AG04450 (cell line): ENCODE measurements at regions not wholly inside any gene's neighbourhood (a gene's known extent, or its start where the extent isn't known, plus 50 kb on each side); places are given as distances from the start of the nearest gene placed in this dataset.

Experiments
- CTCF ChIA-PET: fragments of 300-600, 350-600 bp; formaldehyde crosslinking; extraction: SDS; loops from one replicate; lab custom pipeline; 2022; ENCODE audit warnings: antibody characterized with exemption, inconsistent platforms; lab: Charles Lee
- POLR2A ChIA-PET: fragments of 350-600 bp; formaldehyde crosslinking; extraction: SDS; loops from one replicate; lab custom pipeline; 2021; ENCODE audit warnings: antibody characterized with exemption, inconsistent platforms; lab: Yijun Ruan, JAX
- DNase-seq: peaks from one replicate; pipeline ENCODE4 v3.0.0-alpha.2; 2011; ENCODE audit warnings: low read depth, low spot score
- H3K27ac ChIP-seq: one replicate; pipeline ENCODE4 v1.5.1; 2012; ENCODE audit warnings: low read depth, low read length, control low read depth
- H3K27me3 ChIP-seq: one replicate; pipeline ENCODE4 v1.6.0; 2012; ENCODE audit warnings: low read length; ENCODE audit not compliant: control insufficient read depth, insufficient read depth
- H3K4me3 ChIP-seq: 2 replicates; pipeline ENCODE4 v1.5.1; 2011; ENCODE audit warnings: mild to moderate bottlenecking, low read depth, low read length, control low read depth
- H3K9me3 ChIP-seq: 2 replicates; pipeline ENCODE4 v1.5.1; 2012; ENCODE audit warnings: low read length; ENCODE audit not compliant: control insufficient read depth, insufficient read depth
- CTCF ChIP-seq: IDR thresholded peaks from 2 replicates; pipeline ENCODE4 v1.5.1; 2011; ENCODE audit warnings: low read depth, low read length, control low read depth, inconsistent platforms

GRCh38 chr3:26460985-26461384 is 161.6 kb upstream of the LRRC3B start:
- ChIA-PET POLR2A (no interaction called here), CTCF (no interaction called here)
- no peak overlapping the region for H3K27ac ChIP-seq
- TF ChIP-seq CTCF: no peak
- H3K9me3 ChIP-seq: peaks cover 7% of the 10 kb centered on the region; the same call in 1 of the 2 replicates
- H3K27me3 ChIP-seq: no peaks in the 10 kb centered on the region
- DNase-seq: no peak
- H3K4me3 ChIP-seq: no peak overlapping the region

GRCh38 chr3:26472345-26472744 is 150.2 kb upstream of the LRRC3B start:
- CTCF ChIA-PET: no interaction called here
- Histone ChIP-seq H3K27me3 (no peaks in the 10 kb centered on the region), H3K4me3 (no peak overlapping the region), H3K27ac (no peak overlapping the region), H3K9me3 (no peaks in the 10 kb centered on the region; the same call in 1 of the 2 replicates)
- no peak for TF ChIP-seq CTCF
- POLR2A ChIA-PET: no interaction called here
- no peak for DNase-seq

- Histone ChIP-seq H3K27me3 (no peaks in the 10 kb centered on the region), H3K4me3 (no peak overlapping the region), H3K27ac (no peak overlapping the region), H3K9me3 (no peaks in the 10 kb centered on the region; the same call in 1 of the 2 replicates)
- no peak for DNase-seq
- CTCF ChIA-PET: no interaction called here
- TF ChIP-seq CTCF: no peak
- POLR2A ChIA-PET: no interaction called here
Observed at GRCh38 chr3:26474706-26475105, 147.9 kb upstream of the LRRC3B start.

GRCh38 chr3:26480377-26480776 is 142.2 kb upstream of the LRRC3B start:
- CTCF ChIA-PET: no interaction called here
- POLR2A ChIA-PET: no interaction called here
- no peak for DNase-seq
- no peak for TF ChIP-seq CTCF
- Histone ChIP-seq H3K27ac (no peak overlapping the region), H3K9me3 (no peaks in the 10 kb centered on the region; the same call in none of the 2 replicates), H3K27me3 (no peaks in the 10 kb centered on the region), H3K4me3 (no peak overlapping the region)

GRCh38 chr3:26484140-26484539 is 138.4 kb upstream of the LRRC3B start:
- ChIA-PET CTCF (no interaction called here), POLR2A (no interaction called here)
- no peak overlapping the region for H3K27ac ChIP-seq
- no peak for DNase-seq
- peaks cover 5% of the 10 kb centered on the region; the same call in 1 of the 2 replicates for H3K9me3 ChIP-seq
- H3K27me3 ChIP-seq: no peaks in the 10 kb centered on the region
- no peak overlapping the region for H3K4me3 ChIP-seq
- TF ChIP-seq CTCF: no peak
